ENCODE measurements at regions not wholly inside any gene's neighbourhood (a gene's known extent, or its start where the extent isn't known, plus 50 kb on each side); places are given as distances from the start of the nearest gene placed in this dataset.
"Not testable (repeated sequence)": the region's sequence is repeated elsewhere in the genome, so short reads cannot be mapped to it uniquely, and the experiment has no call there.

- no peak for DNase-seq (ENCODE audit: low spot score)
These were observed 319.3 kb upstream of the GRAMD2B start for GRCh38 chr5:126103868-126104267.

- no peak for DNase-seq (ENCODE audit: low spot score)
These were observed 318.9 kb upstream of the GRAMD2B start for GRCh38 chr5:126104341-126104740.

- DNase-seq (ENCODE audit: low spot score) = no peak
These were observed 318.3 kb upstream of the GRAMD2B start for GRCh38 chr5:126104951-126105350.

- DNase-seq (ENCODE audit: low spot score) = no peak
These were observed 317.2 kb upstream of the GRAMD2B start for GRCh38 chr5:126106029-126106428.

- DNase-seq (ENCODE audit: low spot score) = no peak
These were observed 315.8 kb upstream of the GRAMD2B start for GRCh38 chr5:126107381-126107780.

GRCh38 chr5:126108470-126108869 lies 314.7 kb upstream of the GRAMD2B start:
- DNase-seq (ENCODE audit: low spot score) = no peak

- no peak for DNase-seq (ENCODE audit: low spot score)
These were observed 308.1 kb upstream of the GRAMD2B start for GRCh38 chr5:126115059-126115629.

- DNase-seq (ENCODE audit: low spot score) = no peak
These were observed 306.2 kb upstream of the GRAMD2B start for GRCh38 chr5:126117044-126117443.

GRCh38 chr5:126119887-126120442 lies 303.2 kb upstream of the GRAMD2B start:
- DNase-seq (ENCODE audit: low spot score) = no peak

- no peak for DNase-seq (ENCODE audit: low spot score)
These were observed 302.3 kb upstream of the GRAMD2B start for GRCh38 chr5:126120939-126121338.

GRCh38 chr5:126122942-126123341 lies 300.3 kb upstream of the GRAMD2B start:
- no peak for DNase-seq (ENCODE audit: low spot score)

- DNase-seq (ENCODE audit: low spot score) = no peak
These were observed 298.4 kb upstream of the GRAMD2B start for GRCh38 chr5:126124706-126125345.

GRCh38 chr5:126125407-126125806 lies 297.8 kb upstream of the GRAMD2B start:
- no peak for DNase-seq (ENCODE audit: low spot score)

- no peak for DNase-seq (ENCODE audit: low spot score)
These were observed 296.6 kb upstream of the GRAMD2B start for GRCh38 chr5:126126574-126126973.

- DNase-seq (ENCODE audit: low spot score) = not testable (repeated sequence)
These were observed 295.8 kb upstream of the GRAMD2B start for GRCh38 chr5:126127371-126127770.

GRCh38 chr5:126129431-126129830 lies 293.8 kb upstream of the GRAMD2B start:
- DNase-seq (ENCODE audit: low spot score) = no peak

- no peak for DNase-seq (ENCODE audit: low spot score)
These were observed 289.8 kb upstream of the GRAMD2B start for GRCh38 chr5:126133424-126133823.

GRCh38 chr5:126137891-126138280 lies 285.3 kb upstream of the GRAMD2B start:
- DNase-seq (ENCODE audit: low spot score) = no peak

GRCh38 chr5:126138281-126138931 lies 284.8 kb upstream of the GRAMD2B start:
- no peak for DNase-seq (ENCODE audit: low spot score)

- DNase-seq (ENCODE audit: low spot score) = no peak
These were observed 284.1 kb upstream of the GRAMD2B start for GRCh38 chr5:126139086-126139485.

GRCh38 chr5:126139773-126140172 lies 283.4 kb upstream of the GRAMD2B start:
- DNase-seq (ENCODE audit: low spot score) = no peak

GRCh38 chr5:126143622-126144021 lies 279.6 kb upstream of the GRAMD2B start:
- no peak for DNase-seq (ENCODE audit: low spot score)

GRCh38 chr5:126150319-126150718 lies 272.9 kb upstream of the GRAMD2B start:
- DNase-seq (ENCODE audit: low spot score) = not testable (repeated sequence)
